ENCODE measurements at regions not wholly inside any gene's neighbourhood (a gene's known extent, or its start where the extent isn't known, plus 50 kb on each side); places are given as distances from the start of the nearest gene placed in this dataset.
"Not testable (repeated sequence)": the region's sequence is repeated elsewhere in the genome, so short reads cannot be mapped to it uniquely, and the experiment has no call there.

- DNase-seq (ENCODE audit: low spot score), result no peak
Observed at GRCh38 chr3:145177828-145178227, 983.2 kb downstream of the PLOD2 start.

DNA sequence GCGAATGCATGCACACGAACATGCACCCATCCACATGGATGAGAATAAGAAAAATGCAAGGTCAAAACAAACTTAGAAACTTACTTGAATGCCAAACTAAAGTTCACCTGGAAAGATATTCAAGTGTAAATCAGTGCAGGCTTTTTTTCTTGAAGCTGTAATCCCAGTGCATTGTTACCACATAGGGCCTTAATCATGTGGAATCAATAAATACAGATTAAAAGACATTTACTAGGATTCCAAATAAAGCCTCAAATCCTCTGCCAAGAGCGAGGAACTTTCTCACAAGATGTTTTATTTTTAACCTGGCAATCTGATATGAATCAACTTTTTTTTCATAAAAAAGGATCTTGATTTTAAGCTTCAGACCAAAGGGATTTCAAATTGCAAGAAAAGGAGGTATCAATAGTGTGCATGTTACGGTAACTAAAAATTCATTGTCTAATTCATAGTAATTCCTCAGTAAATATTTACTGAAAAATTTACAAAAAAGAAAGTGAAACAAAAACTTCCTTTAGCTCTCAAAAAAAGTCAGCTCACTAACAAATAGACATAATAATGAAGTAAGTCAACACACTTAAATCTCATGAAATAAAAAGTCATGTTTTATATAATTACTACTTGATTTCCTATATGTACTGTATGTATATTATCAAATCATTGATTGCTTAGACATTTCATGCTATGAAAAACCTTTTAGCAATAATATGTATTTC lies 978.6 kb downstream of the PLOD2 start:
- DNase-seq (ENCODE audit: low spot score), result no peak

DNA sequence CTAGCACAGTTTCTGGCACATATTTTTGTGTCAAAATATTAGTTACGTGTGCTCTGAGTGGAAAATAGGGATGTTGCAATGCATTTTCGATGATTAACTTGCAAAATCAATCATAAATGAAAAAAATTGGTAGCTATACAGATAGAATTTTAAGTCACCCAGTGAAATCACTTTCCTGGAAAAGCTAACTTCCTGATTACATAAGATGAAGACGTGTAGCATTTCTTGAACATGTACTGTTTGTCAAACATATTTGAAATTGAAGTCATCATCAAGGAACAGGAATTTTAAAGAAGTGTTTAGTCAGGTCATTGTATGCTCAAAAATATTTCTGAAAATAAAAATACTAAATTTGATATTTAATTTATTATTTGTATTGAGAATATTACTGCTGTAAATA lies 977.7 kb downstream of the PLOD2 start:
- DNase-seq (ENCODE audit: low spot score), result no peak

GRCh38 chr3:145188079-145188770 lies 972.8 kb downstream of the PLOD2 start:
- DNase-seq (ENCODE audit: low spot score), result no peak

DNA sequence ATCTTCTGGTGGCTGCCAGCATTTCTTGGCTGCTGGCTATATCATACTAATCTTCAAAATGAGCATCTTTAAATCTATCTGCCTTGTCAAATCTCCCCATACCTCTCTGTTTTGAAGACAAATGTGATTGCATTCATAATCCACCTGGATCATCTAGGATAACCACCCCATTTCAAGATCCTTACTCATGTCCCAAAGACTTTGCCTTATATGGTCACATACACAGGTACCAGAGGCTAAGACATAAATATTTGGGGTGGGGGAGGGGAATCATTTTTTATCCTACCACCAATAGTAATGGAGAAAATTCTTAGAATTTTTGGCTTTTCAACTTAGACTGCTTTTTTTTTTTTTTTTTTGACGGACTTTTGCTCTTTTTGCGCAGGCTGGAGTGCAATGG lies 970.8 kb downstream of the PLOD2 start:
- no peak for DNase-seq (ENCODE audit: low spot score)

DNA sequence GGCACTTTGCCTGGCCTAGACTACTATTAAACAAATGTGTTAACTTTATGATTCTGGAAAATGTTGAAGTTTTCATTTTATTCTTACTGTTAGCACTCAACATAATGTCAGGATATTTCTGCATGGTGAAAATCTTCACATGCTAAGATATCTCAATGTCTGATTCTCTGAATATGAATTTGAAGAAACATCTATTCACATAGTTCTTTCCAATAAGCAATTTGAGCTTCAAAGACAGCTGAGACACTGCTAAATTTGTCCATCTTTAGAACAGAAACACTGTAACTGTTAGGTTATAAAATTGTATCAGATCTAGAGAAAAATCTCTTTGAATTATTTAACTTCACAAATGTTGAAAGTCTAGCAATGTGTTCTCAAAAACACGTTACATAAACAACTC lies 970.2 kb downstream of the PLOD2 start:
- DNase-seq (ENCODE audit: low spot score), result no peak

DNA sequence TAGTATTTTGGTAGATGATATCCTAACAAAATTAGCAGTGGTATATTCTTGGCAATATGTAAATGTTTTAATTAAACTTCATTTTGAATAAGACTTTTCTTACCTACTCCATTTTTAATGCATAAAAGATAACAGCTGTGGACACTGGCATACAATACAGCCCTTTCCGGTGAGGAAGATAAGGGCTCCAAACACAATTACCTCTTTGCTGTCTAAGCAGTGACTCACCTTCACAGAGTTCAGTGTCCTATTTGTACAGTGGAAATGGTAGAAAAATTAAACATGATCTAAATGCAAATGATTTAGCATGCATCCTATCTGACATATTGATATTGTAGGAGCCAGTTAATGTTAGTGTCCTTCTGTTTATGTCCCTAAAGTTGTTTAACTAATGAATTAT lies 969.4 kb downstream of the PLOD2 start:
- no peak for DNase-seq (ENCODE audit: low spot score)

GRCh38 chr3:145197051-145197820 lies 963.7 kb downstream of the PLOD2 start:
- DNase-seq (ENCODE audit: low spot score), result no peak

DNA sequence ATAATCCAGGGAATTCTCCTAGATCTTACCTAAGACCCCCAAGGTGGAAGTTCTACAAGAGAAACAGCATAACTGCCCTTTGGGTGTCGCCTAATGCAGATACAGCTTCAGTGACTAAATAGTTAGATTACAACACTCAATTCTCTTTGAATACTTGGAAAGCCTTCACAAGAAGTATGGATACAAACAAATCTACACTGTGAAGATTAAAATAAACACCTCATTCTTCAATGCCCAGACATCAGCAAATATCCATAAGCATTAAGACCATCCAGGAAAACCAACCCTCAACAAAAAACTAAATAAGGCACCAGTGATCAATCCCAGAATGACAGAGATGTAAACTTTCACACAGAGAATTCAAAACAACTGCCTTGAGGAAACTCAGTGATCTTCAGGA lies 963.2 kb downstream of the PLOD2 start:
- no peak for DNase-seq (ENCODE audit: low spot score)

- no peak for DNase-seq (ENCODE audit: low spot score)
Observed at GRCh38 chr3:145209561-145209960, 951.4 kb downstream of the PLOD2 start.

- no peak for DNase-seq (ENCODE audit: low spot score)
Observed at GRCh38 chr3:145219355-145220235, 941.4 kb downstream of the PLOD2 start.

- DNase-seq (ENCODE audit: low spot score), result no peak
Observed at GRCh38 chr3:145224886-145225285, 936.1 kb downstream of the PLOD2 start.

DNA sequence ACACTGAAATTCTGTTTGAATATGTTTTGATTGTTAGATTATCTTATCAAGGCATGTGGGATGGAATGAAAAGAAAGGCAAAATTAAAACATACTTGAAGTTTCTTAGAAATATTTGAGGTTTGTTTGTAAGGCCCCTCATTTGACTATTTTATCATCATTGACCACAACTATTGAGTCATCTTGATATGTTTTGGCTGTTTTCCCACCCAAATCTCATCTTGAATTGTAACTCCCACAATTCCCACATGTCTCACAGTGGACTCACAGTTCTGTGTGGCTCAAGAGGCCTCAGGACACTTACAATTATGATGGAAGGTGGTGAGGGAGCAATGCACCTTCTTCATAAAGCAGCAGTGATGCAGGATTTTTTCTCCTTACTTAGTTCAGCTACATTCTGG lies 917.1 kb downstream of the PLOD2 start:
- DNase-seq (ENCODE audit: low spot score), result no peak

DNA sequence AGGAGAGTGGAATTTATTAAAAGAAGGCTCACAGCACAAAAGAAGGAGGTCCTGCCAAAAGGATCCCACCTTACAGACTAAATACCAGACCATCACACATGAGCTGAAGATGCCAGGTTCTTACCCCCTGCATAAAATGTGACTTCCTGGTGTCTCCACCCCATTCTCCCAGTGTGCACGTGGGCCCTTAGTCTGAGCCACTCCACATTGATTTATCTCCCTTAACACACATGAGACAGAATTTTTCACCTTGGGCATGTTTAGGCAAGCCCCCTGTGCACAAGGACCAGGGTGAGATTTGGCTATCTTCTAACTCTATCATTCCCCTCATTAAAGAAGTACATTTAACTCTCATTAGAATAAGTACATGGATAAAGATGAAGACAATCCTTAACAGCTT lies 916.7 kb downstream of the PLOD2 start:
- no peak for DNase-seq (ENCODE audit: low spot score)

DNA sequence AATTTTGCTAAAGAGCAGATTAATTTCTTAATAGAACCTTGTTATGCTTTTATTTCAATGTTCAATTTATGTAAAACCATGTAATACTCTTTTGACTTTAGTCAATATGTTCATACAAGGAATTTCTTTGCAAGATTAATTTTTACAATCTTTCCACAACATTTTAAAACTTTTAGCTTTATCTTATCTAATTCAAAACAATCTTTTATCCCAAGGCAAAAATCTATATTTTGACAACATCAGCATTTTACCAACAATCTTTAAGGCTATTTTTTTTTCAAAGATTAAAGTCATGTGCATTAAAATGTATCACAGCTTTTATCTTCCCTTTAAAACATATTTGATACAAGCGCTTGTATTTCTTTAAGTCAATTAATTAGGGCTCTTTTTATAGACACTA lies 914.7 kb downstream of the PLOD2 start:
- DNase-seq (ENCODE audit: low spot score), result no peak

DNA sequence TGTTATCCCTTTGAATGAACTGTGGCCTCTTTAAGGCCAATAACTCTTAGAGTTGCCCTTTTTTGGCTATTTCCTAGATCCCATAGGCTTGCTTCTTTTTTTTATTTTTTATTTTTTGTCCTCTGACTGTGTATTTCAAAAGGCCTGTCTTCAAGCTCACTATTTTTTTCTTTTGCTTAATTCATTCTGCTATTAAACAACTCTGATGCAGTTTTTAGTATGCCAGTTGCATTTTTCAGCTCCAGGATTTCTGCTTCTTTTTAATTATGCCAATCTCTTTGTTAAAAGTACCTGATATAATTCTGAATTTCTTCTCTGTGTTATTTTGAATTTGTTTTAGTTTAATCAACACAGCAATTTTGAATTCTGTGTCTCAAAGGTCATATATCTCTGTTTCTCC lies 912.1 kb downstream of the PLOD2 start:
- no peak for DNase-seq (ENCODE audit: low spot score)

DNA sequence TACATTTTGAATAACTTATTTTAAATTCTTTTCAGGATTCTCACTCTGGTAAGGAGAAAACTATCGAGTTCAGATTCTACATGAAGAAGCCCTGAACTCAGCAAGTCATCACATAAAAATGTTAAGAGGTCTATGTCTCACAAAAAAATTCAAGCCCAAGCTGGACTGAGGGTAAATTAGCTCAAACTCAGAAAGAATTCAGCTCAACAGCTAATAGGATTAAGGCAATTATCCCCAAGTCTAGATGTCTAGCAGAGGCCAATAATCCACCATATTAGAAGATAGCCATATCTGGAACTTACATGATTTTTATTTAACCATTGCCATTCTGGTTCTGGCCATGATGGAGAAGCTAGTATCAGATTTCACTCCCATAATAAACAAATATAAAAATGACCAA lies 909.7 kb downstream of the PLOD2 start:
- no peak for DNase-seq (ENCODE audit: low spot score)

DNA sequence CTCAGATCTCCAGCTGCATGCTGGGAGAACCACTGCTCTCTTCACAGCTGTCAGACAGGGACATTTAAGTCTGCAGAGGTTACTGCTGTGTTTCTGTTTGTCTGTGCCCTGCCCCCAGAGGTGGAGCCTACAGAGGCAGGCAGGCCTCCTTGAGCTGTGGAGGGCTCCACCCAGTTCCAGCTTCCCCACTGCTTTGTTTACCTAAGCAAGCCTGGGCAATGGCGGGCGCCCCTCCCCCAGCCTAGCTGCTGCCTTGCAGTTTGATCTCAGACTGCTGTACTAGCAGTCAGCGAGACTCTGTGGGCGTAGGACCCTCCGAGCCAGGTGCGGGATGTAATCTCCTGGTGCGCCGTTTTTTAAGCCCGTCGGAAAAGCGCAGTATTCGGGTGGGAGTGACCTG lies 903.0 kb downstream of the PLOD2 start:
- DNase-seq (ENCODE audit: low spot score), result not testable (repeated sequence)

- no peak for DNase-seq (ENCODE audit: low spot score)
Observed at GRCh38 chr3:145259166-145259880, 901.7 kb downstream of the PLOD2 start.

- DNase-seq (ENCODE audit: low spot score), result not testable (repeated sequence)
Observed at GRCh38 chr3:145263458-145263857, 897.5 kb downstream of the PLOD2 start.

DNA sequence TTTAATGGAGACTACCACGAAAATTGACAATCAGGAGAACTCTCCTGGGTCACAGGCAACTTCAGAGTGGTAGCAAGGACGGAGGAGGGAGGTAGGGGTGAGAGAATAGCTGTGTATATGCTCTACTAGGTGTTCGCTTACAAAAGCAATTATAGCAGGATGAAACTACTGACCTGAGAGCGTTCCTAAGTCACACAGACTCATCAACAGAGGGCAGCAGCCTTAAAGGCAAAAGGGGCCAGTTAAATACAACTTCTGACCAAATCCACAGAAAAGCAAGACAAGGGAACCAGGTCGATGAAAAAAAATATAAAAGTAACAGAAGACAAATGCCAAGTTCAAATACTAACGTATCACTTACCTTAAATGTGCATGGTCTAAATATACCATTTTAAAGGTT lies 894.6 kb downstream of the PLOD2 start:
- DNase-seq (ENCODE audit: low spot score), result no peak

All from NAMALWA (cell line).